ENCODE measurements at regions not wholly inside any gene's neighbourhood (a gene's known extent, or its start where the extent isn't known, plus 50 kb on each side); places are given as distances from the start of the nearest gene placed in this dataset.

GRCh38 chr10:4088354-4089066, 303.5 kb upstream of the KLF6 start:
- no peak for ATAC-seq
- Histone ChIP-seq H3K4me1 (peaks cover 7% of the 10 kb centered on the region), H3K36me3 (no peaks in the 10 kb centered on the region), H3K27me3 (ENCODE audit: low read depth) (no peaks in the 10 kb centered on the region), H3K4me3 (no peak overlapping the region), H3K9me3 (no peaks in the 10 kb centered on the region), H3K27ac (no peak overlapping the region)
- intact Hi-C loops (cut with DNase I), result no loop called here
- DNase-seq, result no peak
- TF ChIP-seq CTCF (IDR thresholded peaks at IDR 0.05), result no peak

GRCh38 chr10:4086131-4086898, 301.3 kb upstream of the KLF6 start:
- no peak overlapping the region for H3K27ac ChIP-seq
- DNase-seq, result no peak
- intact Hi-C loops (cut with DNase I), result no loop called here

GRCh38 chr10:4083509-4084003, 298.5 kb upstream of the KLF6 start:
- H3K27ac ChIP-seq, result no peak overlapping the region
- DNase-seq (no peak), ATAC-seq (peak in 1 of 2 donors; percentile 55)
- intact Hi-C loops (cut with DNase I), result no loop called here
- no peak for TF ChIP-seq CTCF (IDR thresholded peaks at IDR 0.05)
- H3K4me1 ChIP-seq, result peaks cover 20% of the 10 kb centered on the region
- H3K9me3 ChIP-seq, result no peaks in the 10 kb centered on the region
- H3K27me3 ChIP-seq (ENCODE audit: low read depth), result no peaks in the 10 kb centered on the region
- H3K4me3 ChIP-seq, result no peak overlapping the region
- H3K36me3 ChIP-seq, result no peaks in the 10 kb centered on the region

More at GRCh38 chr10:4086131-4086898, 301.3 kb upstream of the KLF6 start:
- no peak for ATAC-seq
- Histone ChIP-seq H3K27me3 (ENCODE audit: low read depth) (no peaks in the 10 kb centered on the region), H3K9me3 (no peaks in the 10 kb centered on the region), H3K36me3 (no peaks in the 10 kb centered on the region), H3K4me3 (no peak overlapping the region), H3K4me1 (peaks cover 18% of the 10 kb centered on the region)
- no peak for TF ChIP-seq CTCF (IDR thresholded peaks at IDR 0.05)

GRCh38 chr10:4082861-4083260, 297.9 kb upstream of the KLF6 start:
- H3K4me1 ChIP-seq, result peaks cover 20% of the 10 kb centered on the region
- intact Hi-C loops (cut with DNase I), result no loop called here
- no peak overlapping the region for H3K4me3 ChIP-seq
- ATAC-seq (peak in 1 of 2 donors; percentile 40), DNase-seq (no peak)
- no peak overlapping the region for H3K27ac ChIP-seq
- no peaks in the 10 kb centered on the region for H3K36me3 ChIP-seq
- no peaks in the 10 kb centered on the region for H3K27me3 ChIP-seq (ENCODE audit: low read depth)
- H3K9me3 ChIP-seq, result no peaks in the 10 kb centered on the region
- TF ChIP-seq CTCF (IDR thresholded peaks at IDR 0.05), result no peak

- Histone ChIP-seq H3K36me3 (no peaks in the 10 kb centered on the region), H3K9me3 (no peaks in the 10 kb centered on the region), H3K4me1 (peaks cover 20% of the 10 kb centered on the region), H3K27ac (no peak overlapping the region), H3K27me3 (ENCODE audit: low read depth) (no peaks in the 10 kb centered on the region), H3K4me3 (no peak overlapping the region)
- TF ChIP-seq CTCF (IDR thresholded peaks at IDR 0.05), result no peak
- DNase-seq, result no peak
- intact Hi-C loops (cut with DNase I), result no loop called here
- peak; percentile 38 to 39 for ATAC-seq
Observed at GRCh38 chr10:4081685-4082111, 296.7 kb upstream of the KLF6 start.

All from lower lobe of right lung (tissue), 2 donors.